Ovary (tissue), 3 donors: ENCODE measurements at regions not wholly inside any gene's neighbourhood (a gene's known extent, or its start where the extent isn't known, plus 50 kb on each side); places are given as distances from the start of the nearest gene placed in this dataset.

Experiments
- POLR2A ChIP-seq: fragments of 450-650 bp; IDR thresholded peaks from one replicate; pipeline ENCODE4 v1.6.1; 2017; ENCODE audit warnings: antibody characterized with exemption, mild to moderate bottlenecking, moderate library complexity
- TF ChIP-seq, protein P1 (sequence below), 3 donors: fragments of 450-650 bp in 2 of 3; fragments of 200-600 bp in 1 of 3; IDR thresholded peaks; one replicate each; pipeline versions ENCODE4 v1.5.1 to v1.8.0; 2016 to 2022; ENCODE audit warnings: antibody characterized with exemption in 3 of 3, mild to moderate bottlenecking in 1 of 3
- donor health status: DM: no; HTN: no; CAD: no.

DNA sequence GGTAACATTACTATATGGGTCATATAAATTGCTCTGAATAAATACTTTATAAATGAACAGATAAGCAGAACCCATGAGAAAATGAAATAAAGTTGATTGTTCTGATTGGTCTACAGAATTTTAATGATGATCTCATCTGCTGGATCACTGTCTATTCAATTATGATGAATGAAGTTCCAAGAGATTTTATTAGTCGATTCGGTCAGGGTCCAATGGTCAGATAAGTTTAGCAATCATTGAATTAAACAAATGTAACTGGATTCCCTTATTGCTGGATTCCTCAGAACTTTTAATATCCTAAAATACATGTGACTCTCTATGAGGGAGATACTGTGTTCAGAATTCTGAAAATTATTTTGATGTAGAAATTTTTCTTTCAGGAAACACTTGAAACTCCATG lies 715.2 kb downstream of the EPM2A start:
- TF ChIP-seq, protein P1, sequence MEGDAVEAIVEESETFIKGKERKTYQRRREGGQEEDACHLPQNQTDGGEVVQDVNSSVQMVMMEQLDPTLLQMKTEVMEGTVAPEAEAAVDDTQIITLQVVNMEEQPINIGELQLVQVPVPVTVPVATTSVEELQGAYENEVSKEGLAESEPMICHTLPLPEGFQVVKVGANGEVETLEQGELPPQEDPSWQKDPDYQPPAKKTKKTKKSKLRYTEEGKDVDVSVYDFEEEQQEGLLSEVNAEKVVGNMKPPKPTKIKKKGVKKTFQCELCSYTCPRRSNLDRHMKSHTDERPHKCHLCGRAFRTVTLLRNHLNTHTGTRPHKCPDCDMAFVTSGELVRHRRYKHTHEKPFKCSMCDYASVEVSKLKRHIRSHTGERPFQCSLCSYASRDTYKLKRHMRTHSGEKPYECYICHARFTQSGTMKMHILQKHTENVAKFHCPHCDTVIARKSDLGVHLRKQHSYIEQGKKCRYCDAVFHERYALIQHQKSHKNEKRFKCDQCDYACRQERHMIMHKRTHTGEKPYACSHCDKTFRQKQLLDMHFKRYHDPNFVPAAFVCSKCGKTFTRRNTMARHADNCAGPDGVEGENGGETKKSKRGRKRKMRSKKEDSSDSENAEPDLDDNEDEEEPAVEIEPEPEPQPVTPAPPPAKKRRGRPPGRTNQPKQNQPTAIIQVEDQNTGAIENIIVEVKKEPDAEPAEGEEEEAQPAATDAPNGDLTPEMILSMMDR (IDR thresholded peaks at IDR 0.05) = no peak
- no peak for TF ChIP-seq POLR2A
